Superior temporal gyrus (tissue), 1 donor: ENCODE measurements at regions not wholly inside any gene's neighbourhood (a gene's known extent, or its start where the extent isn't known, plus 50 kb on each side); places are given as distances from the start of the nearest gene placed in this dataset.
A peak's percentile ranks its signal among the peaks of the same experiment; 100 is the strongest.

Source experiments
- DNase-seq: peaks from one replicate; pipeline ENCODE4 v3.0.0-alpha.2; 2016; ENCODE audit errors: extremely low spot score

DNA sequence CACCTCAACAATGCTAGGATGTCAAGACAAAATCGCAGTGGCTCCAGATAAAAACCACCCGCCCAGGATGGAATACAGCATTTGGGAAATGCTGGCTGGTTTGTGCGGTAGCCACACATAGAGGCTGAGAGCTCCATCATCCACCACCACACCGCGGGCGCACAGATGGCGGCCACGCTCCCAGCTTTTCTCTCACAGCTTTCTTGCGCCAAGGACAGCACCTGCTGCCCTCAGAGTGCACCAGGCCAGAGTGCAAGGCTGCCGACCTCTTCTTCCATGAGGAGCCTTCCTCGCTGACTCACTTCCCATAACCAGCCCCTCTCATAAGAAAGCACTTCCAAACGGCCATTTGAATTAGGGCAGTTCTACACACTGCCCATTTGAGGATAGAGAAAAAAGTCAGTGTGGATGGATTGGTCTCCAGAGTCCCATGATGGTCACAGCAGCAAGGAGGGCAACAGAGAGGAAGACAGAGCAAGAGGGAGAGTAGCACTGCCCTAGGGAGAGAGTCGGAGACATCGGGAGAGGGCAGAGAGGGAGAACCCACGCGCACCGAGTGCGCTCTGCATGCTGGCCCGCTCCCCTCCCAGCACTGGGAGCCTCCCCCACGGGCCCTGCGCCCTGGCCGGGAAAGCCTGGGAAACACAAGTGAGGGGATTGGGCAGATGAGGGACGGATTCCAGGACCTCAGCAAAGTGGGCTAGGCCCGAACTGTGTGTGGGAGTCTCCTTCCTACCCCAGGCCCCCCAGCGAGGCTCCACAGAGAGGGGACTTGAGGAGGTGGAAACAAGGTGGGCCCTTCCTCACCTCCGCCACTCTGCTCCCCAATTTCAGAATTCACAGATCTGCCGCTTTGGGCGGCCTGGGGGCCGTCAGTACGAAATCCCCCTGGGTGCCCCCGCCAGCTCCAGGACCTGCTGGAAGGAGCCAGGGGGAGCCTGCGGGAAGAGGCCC is 156.9 kb downstream of the USP12 start:
- no peak for DNase-seq

DNA sequence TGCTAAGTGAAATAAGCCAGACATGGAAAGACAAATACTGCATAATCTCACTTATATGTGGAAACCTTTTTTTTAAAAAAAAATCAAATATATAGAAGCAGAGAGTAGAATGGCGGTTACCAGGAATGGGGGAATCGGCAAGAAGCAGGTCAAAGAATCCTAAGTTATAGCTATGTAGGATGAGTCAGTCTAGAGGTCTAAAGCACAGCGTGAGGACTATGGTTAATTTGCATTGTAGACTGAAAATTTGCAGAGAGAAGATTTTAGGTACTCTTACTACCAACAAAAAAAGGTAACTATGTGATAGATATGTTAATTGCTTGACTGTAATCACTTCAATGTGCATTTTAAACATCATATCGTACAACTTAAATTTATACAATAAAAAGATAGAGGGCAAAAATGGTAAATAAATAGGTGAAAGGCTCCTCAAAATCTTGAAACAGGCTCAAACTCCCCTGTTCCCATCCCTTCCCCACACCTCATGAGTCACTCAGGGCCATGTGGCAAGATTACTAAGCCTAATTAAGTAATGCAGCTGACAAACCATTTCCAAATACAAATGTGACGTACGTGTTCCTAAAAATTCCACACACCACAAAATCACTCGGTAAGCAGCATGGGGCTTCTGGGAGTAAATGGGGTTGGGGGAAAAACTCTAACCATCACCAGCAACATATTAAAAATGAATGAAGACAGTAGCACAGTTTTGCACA is 159.0 kb downstream of the USP12 start:
- no peak for DNase-seq

DNA sequence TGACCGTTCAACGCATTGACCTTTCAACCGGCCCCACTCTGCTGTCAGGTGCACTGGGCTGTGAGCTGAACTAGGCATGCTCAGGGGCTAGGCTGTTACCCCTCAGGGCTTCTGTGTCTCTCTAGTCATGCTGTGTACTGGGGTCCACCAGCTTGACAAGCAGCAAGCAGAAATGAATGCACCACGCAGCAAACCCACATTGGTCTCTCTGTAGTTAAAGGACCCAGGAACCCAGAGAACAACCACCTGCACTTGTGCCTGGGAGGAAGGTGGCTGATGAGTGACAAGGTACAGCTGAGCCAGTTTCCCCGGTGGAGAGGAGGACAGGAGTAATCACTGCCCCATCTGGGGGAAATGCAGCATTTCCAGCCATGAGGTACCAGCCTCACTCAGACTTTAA is 159.9 kb downstream of the USP12 start:
- no peak for DNase-seq

DNA sequence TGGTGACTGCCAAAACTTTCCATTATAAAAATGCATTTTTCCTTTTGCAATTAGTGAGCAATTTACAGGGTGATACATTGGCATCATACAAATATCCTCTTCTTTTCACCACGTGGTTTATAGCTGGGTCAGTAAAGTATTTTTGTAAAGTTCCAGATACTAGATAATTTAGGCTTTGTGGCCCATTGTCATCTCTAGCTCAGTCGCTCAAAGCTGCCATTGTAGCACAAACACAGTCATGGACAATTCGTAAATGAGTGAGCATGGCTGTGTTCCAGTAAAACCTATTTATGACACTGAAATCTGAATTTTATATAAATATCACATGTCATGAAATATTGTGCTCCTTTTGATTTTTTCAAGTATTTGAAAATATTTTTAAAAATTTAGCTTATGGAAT is 162.9 kb downstream of the USP12 start:
- DNase-seq = peak; percentile 76

DNA sequence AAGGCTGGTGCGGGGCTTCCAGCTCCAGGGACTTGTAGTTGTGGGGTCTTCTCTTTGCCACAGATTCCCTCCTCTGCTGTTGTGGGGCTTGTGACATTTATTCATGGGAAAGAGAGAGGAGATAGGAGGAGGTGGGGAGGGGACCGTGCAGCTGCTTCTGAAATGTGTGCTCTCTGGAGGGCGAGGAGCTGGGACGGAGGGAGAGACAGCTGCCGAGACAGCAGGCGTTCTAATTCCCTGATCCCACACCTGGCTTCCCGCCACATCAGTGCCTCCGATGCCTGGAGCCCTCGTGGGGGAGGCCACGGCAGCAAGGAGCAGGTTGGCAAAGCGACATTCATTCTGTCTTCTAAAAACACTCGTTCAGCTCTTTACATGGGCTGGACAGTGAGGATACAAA is 164.4 kb downstream of the USP12 start:
- DNase-seq = peak; percentile 49

DNA sequence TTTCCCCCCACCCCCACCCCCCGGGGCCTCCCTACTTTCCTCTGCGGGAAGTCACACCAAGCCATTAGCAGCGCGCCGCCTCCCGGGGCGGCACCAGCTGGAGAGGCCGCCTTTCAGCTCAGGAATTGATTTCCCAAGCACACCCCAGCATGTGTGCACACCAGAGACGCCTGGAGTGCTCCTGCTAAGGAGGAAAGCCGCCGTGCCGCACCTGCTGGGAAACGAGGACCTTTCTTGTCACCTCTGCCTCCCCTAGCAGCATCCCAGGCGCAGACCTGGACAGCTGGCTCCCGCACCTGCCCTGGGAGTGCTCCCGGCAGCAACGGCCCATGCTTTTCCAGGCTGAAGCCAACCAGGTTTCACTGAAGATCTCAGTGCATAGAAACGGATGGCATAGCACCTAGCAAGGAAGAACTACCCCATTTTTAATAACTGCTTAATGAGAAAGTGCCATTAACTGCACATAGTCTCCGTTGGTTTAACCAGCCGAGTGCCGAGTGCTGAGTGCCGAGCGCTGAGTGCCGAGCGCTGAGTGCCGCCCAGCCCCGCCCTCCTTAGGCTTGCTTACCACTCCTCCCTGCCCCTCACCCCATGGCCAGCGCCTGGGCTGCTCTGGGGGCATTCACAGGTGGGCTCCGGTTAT is 165.0 kb downstream of the USP12 start:
- DNase-seq = peak; percentile 68

DNA sequence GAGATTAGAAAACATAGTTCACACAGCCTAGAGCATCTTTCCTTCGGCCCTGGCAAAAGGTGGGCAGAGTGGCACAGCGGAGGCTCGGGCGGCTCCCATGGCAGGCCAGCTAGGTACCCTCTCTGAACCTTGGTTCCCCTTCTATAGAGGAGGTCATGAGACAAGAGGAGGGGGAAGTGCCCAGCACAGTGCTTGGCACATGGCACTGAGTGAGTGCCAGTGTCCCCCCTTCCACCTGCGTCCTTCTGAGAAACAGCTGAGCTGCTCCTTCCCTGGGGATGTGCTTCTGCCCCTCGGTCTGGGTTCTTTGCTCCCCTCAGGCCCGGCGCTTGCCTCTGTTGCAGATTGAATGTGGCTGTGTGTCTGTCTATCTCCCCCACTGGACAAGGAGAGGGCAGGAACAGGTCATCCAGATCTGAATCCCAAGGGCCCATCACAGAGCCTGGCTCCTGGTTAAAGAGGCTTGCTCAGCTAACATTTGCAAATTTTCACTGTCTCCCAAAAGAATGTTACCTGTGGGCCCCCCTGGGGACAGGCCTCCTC is 165.6 kb downstream of the USP12 start:
- no peak for DNase-seq

DNA sequence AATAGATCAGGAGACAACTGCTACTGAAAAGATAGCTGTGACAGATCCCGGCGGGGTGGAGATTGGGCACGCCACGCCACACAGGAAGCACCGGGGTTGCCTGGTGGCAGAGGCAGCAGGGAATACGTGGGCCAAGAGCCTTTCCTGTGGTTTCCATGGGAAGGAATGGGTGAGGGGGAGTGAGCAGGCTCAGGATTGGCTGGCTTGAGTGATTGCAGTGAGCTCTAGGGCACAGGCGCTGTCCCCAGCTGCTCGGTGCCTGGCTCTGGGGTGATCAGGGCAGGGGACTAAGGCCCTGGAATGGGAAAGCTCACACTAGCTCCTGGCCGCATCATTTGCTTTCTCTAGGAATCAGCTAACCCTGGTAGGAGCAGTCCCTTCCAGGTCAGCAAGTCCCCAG is 166.1 kb downstream of the USP12 start:
- peak; percentile 75 for DNase-seq

DNA sequence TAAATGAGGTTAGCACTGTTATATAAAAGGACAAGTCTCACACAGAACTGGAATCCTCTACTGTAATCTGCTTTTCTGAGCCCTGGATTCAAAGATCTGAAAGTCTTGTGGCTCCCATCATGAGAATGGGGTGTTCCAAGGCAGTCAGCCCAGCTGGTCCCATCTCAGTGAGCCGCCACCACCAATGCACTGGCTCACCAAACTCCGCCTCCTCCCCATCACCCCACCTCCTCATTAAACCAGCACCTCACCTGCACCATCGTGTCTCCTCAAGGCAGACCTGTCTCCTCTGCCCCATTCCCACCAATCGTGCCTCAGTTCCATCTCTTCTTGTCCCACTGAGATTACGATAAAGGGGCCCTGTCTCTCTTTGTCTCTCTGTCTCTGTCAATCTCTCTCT is 166.7 kb downstream of the USP12 start:
- no peak for DNase-seq

DNA sequence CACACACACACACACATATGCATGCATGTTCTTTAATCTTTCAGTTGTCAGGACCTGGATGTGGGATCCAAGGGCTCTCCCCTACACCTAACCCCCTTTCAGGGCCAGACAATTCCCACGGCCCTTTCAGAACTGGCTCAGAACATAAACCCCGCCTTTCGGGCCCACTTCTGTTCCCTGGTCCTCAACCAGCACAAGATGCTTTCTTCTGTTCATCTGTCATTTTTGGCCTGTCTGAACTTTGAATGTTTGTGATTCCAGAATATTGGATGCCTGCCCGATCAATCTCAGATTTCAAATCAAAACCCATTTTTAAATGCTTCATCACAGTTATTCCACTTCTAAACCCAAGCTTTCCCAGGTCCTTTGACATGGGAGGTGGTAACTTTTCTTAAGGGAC is 167.3 kb downstream of the USP12 start:
- no peak for DNase-seq

DNA sequence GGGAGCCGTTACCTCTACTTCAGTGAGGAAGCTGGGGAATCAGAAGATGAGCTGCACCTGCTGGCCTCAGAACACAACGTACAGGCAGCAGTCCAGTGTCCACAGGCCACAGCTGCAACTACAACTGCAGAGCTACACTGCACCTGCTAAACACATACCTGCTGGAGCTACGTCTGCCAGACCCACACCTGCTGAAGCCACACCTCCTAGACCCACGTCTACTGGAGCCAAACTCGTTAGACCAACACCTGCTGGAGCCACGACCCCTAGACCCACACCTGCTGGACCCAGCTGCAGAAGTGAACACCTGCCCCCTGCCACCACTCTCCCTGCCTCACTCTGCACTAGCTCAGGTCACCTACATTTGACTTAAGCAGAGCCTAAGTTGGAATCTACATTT is 169.9 kb downstream of the USP12 start:
- DNase-seq = no peak

DNA sequence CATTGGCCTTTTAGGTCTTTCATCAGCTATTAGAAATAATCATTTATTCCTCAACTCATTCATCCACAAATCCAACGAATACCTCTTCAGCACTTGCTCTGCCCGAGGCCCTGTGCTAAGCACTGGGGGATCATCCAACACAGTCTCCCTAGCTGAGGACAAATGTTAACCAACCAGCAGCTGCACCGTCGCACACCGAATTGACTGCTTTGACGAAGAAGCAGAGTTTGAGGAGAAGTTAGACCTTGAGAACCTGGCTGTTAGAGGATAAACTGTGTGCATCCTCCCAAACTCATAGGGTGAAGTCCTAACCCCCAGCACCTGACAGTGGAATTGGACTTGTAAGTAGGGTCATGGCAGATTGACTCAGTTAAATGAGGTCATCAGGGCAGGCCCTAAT is 170.9 kb downstream of the USP12 start:
- DNase-seq = no peak

DNA sequence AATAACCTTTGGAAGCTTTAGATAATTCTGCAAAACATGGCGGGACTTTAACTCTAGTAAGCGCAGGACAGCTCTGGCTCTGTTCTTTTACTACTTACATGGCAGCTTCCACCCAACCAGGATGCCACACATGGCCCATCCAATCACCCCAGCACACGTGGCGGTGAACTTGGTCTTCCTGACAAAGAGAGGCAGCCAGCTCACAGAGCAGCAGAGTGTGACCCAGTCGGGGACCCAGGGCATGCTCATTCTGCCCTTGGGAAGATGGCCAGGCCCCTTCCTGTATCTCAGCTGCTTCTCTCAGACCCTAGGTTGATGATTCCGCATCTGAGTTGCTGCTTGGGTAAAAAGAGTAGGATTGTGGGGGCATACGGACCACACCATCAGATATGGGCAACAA is 172.1 kb downstream of the USP12 start:
- no peak for DNase-seq

DNA sequence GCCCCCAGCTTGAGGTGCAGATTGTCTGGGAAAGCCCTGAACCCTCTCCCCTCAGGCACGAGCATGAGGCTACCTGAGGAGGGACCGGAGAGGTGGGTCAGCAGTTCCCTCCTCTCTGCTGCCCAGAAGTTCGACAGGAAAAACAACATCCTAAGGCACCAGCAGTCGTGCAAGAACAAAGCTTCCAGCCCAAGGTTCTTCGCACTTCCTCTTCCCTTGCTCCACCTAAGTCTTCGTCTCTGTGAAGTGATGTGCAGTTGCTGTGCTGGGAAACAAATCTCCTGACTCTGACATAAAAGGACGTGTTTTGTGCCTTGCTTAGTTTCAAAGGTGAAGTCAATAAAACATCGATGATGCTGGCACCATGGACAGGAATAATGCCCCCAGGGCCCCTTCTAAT is 173.3 kb downstream of the USP12 start:
- DNase-seq = no peak

DNA sequence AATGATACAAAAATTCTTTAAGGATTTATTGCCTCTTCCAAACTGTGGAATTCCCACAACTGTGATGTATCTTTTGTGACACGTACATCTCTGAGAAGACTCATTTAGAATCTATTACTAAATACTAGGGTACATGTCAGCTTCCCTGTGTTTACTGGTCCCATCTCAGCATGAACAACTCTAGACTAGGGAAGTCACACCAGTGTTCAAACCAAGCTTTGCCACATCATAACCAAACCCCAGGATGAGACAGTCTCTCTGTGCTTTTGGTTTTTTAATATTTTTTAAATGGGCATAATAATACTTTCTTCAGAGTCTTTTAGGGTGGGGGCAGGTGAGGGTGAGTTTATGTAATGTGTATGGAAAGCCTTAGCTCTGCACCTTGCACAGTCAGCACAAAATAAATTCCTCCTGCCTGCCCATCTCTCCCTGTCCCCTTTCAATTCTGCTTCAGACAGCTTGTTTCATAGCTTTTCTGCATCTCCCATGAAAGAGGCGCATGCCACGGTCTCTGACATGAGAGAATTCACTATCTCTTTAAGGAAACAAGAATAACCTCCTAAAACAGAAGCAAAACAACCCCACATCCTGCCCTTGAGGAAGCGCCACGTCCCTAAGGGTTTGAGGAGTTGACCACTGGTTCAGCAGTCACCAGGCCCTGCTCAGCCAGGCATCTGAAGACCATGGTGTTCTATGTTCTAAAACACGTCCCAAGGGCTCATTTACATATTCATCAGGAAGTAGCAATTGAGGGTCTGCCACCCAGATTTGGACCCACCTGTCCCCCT is 174.5 kb downstream of the USP12 start:
- no peak for DNase-seq

DNA sequence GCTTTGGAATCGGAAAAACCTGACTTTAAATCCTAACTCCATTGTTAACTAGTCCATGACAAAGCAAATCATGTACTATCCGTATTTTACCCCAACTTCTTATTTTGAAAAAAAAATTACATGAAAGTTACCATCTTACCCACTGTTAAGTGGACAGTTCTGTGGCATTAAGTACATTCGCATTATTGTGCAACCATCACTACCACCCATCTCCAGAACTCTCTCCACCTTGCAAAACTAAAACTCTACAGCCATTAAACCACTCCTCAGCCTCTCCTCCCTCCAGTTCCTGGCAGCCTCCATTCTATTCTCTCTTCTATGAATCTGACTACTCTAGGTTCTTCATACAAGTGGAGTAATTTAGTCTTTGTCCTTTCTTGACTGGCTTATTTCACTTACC is 176.5 kb downstream of the USP12 start:
- no peak for DNase-seq

DNA sequence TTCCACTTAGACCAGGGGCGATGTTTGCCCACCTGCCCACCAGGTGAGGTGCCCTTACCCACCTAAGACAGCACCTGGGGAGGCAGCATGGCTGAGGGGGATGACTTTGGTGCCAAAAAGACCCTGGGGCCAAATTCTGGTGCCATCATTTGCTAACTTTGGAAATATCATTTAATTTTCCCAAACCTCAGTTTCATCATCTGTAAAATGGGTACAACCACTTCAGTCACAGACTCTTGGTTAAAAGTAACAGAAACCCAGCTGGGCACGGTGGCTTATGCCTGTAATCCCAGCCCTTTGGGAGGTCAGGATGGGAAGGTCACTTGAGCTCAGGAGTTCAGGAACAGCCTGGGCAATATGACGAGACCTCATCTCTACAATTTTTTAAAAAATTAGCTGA is 177.8 kb downstream of the USP12 start:
- no peak for DNase-seq

DNA sequence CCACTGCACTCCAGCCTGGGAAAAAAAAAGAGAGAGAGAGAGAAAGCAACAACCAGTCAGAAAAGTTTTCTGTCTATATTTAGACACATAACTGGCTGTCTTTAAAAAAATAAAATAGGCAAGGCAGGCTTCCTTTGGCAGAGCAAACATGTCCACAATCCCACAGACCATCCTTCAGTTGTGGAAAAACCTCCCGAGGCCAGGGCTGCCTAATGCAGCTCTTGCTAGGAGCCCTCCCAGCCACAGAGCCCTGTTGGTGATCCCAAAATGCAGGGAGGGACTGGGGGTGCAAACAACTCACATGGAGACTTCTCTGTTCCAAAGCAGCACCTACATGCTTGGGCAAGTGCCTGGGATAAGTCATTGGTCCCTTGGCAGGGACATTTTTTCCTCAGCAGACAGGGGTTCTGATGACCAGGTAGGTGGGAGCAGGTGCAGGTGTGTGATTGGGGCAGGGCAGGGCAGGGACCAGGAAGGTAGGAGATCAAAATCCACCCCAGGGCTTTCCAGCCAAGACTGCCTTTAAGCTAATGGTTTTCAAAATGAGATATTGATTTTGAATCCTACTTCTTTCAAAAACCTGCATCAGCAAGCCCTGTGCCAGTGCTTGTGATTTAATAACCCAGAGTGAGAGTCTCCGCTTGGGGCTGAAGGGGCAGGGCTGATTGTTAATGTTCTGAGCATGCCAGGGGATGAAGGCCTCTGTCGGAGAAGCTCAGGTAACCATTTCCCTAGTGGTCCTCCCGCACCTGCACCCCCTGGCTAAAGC is 178.5 kb downstream of the USP12 start:
- no peak for DNase-seq

DNA sequence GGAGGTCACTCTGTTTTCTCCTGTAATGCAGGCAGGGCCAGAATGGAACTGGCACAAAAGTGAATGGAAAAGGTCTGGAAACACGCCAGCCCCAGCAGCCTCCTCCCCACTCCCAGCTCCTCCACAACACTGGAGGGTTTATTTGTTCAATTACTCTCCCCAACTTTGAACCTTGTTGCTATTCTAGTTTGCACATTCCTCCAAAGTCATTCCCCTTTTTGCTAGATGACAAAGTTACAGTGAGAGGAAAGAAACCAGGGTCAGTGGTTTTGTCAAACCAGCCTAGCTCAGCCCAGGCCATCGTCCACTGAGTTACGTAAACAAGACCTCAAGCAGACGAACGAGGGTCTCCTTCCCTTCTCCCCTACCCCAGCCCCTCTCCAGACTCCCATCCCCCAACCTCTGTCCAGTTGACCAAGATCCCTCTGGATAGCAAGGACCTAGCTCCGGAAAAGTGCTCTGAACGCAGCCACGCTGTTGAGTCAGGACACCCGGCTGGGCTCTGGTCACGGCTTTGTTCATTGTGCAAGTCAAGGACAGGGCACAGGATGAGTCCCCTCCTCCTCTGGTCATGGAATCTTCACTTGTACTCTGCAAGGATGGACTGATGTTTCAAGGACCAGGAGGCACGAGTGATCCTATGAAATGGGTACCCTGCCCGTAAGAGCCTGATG is 180.0 kb downstream of the USP12 start:
- DNase-seq = peak; percentile 89
